NCI-H1930 (cell line): ENCODE measurements at regions not wholly inside any gene's neighbourhood (a gene's known extent, or its start where the extent isn't known, plus 50 kb on each side); places are given as distances from the start of the nearest gene placed in this dataset.
"Not testable (repeated sequence)": the region's sequence is repeated elsewhere in the genome, so short reads cannot be mapped to it uniquely, and the experiment has no call there.

Experiments used
- DNase-seq, 2 experiments: peaks; one replicate each; lab custom pipeline; 2025; lab: John Stamatoyannopoulos, UW

GRCh38 chr14:23898359-23898758, 55.2 kb upstream of the DHRS4 start:
- not testable (repeated sequence) for DNase-seq

DNA sequence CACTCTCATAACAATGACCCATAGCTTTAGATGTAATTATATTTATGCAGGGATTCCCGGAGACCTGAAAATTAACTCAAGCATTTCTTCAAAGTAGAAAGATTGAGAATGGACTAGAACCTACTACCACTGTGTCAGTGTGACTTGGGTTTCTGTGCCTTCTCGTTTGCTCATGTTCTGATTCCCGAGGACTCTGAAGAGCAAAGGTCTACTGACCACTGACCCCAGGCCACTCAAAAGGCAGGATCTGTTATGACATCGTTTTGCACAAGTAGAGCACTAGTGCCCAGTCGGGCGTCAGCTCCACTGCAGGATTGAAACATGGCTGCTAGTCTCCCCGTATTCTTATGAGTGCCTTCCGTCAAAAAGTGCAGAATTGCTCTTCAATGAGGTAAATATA, 53.8 kb upstream of the DHRS4 start:
- no peak for DNase-seq

DNA sequence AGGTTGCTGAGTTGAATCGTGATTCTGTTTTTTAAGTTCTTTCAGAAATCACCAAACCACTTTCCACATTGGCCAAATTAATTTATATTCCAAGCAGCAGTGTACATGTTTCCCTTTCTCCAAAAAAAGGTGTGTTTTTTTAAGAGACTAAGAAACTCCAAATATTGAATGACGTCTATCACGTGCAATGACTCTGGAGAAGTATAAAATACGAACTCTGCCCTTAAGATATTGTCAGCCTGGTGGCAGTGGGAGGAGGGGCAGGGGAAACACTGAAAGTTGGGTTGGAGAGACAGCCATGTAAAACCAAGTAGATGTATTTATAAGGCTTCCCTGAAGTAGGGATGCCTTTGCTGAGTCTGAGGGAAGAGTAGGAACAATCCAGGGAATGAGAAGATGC, 50.1 kb upstream of the DHRS4 start:
- DNase-seq = no peak
